ENCODE measurements at regions not wholly inside any gene's neighbourhood (a gene's known extent, or its start where the extent isn't known, plus 50 kb on each side); places are given as distances from the start of the nearest gene placed in this dataset.

- Histone ChIP-seq H3K27me3 (replicated peaks; ENCODE audit: insufficient read depth) (no peaks in the 10 kb centered on the region), H3K27ac (no peak overlapping the region), H3K4me1 (ENCODE audit: control insufficient read depth in 1 of 2, low read depth in 2 of 2) (no peaks in the 10 kb centered on the region), H3K9me3 (no peaks in the 10 kb centered on the region), H3K36me3 (no peaks in the 10 kb centered on the region), H3K4me3 (no peak overlapping the region)
- no peak for TF ChIP-seq CTCF (IDR thresholded peaks at IDR 0.05)
- ATAC-seq (ENCODE audit: insufficient number of reproducible peaks, low FRiP score, low read depth) (no peak), DNase-seq (ENCODE audit: low spot score) (no peak)
These were observed 180.7 kb upstream of the DDHD1 start for GRCh38 chr14:53333809-53334208.

GRCh38 chr14:53331921-53332320 is 178.8 kb upstream of the DDHD1 start:
- no peaks in the 10 kb centered on the region for H3K27me3 ChIP-seq (replicated peaks; ENCODE audit: insufficient read depth)
- no peak overlapping the region for H3K27ac ChIP-seq
- TF ChIP-seq CTCF (IDR thresholded peaks at IDR 0.05): no peak
- no peaks in the 10 kb centered on the region for H3K9me3 ChIP-seq
- ATAC-seq (ENCODE audit: insufficient number of reproducible peaks, low FRiP score, low read depth): no peak
- H3K4me3 ChIP-seq: no peak overlapping the region
- H3K4me1 ChIP-seq (ENCODE audit: control insufficient read depth in 1 of 2, low read depth in 2 of 2): peaks cover 0 to 2% of the 10 kb centered on the region in 2 donors
- no peaks in the 10 kb centered on the region for H3K36me3 ChIP-seq
- no peak for DNase-seq (ENCODE audit: low spot score)

- H3K9me3 ChIP-seq: no peaks in the 10 kb centered on the region
- DNase-seq (ENCODE audit: low spot score) (no peak), ATAC-seq (ENCODE audit: insufficient number of reproducible peaks, low FRiP score, low read depth) (no peak)
- H3K4me1 ChIP-seq (ENCODE audit: control insufficient read depth in 1 of 2, low read depth in 2 of 2): peaks cover 0 to 2% of the 10 kb centered on the region in 2 donors
- H3K36me3 ChIP-seq: no peaks in the 10 kb centered on the region
- no peak overlapping the region for H3K27ac ChIP-seq
- no peaks in the 10 kb centered on the region for H3K27me3 ChIP-seq (replicated peaks; ENCODE audit: insufficient read depth)
- no peak for TF ChIP-seq CTCF (IDR thresholded peaks at IDR 0.05)
- H3K4me3 ChIP-seq: no peak overlapping the region
These were observed 178.1 kb upstream of the DDHD1 start for GRCh38 chr14:53331247-53331646.

GRCh38 chr14:53330441-53330840 is 177.3 kb upstream of the DDHD1 start:
- DNase-seq (ENCODE audit: low spot score): no peak
- H3K27ac ChIP-seq: no peak overlapping the region
- no peaks in the 10 kb centered on the region for H3K9me3 ChIP-seq
- no peak overlapping the region for H3K4me3 ChIP-seq
- H3K27me3 ChIP-seq (replicated peaks; ENCODE audit: insufficient read depth): no peaks in the 10 kb centered on the region
- H3K4me1 ChIP-seq (ENCODE audit: control insufficient read depth in 1 of 2, low read depth in 2 of 2): peaks cover 0 to 2% of the 10 kb centered on the region in 2 donors
- no peak for ATAC-seq (ENCODE audit: insufficient number of reproducible peaks, low FRiP score, low read depth)
- TF ChIP-seq CTCF (IDR thresholded peaks at IDR 0.05): no peak
- no peaks in the 10 kb centered on the region for H3K36me3 ChIP-seq

GRCh38 chr14:53328841-53329240 is 175.7 kb upstream of the DDHD1 start:
- ATAC-seq (ENCODE audit: insufficient number of reproducible peaks, low FRiP score, low read depth) (no peak), DNase-seq (ENCODE audit: low spot score) (no peak)
- no peaks in the 10 kb centered on the region for H3K36me3 ChIP-seq
- no peak for TF ChIP-seq CTCF (IDR thresholded peaks at IDR 0.05)
- no peak overlapping the region for H3K4me3 ChIP-seq
- peaks cover 0 to 2% of the 10 kb centered on the region in 2 donors for H3K4me1 ChIP-seq (ENCODE audit: control insufficient read depth in 1 of 2, low read depth in 2 of 2)
- no peak overlapping the region for H3K27ac ChIP-seq
- no peaks in the 10 kb centered on the region for H3K27me3 ChIP-seq (replicated peaks; ENCODE audit: insufficient read depth)
- H3K9me3 ChIP-seq: no peaks in the 10 kb centered on the region
